ENCODE measurements at regions not wholly inside any gene's neighbourhood (a gene's known extent, or its start where the extent isn't known, plus 50 kb on each side); places are given as distances from the start of the nearest gene placed in this dataset.

- DNase-seq (ENCODE audit: low spot score): no peak
Measured at GRCh38 chr9:107137495-107138202, 145.4 kb upstream of the RAD23B start.

GRCh38 chr9:107138261-107138992 is 144.7 kb upstream of the RAD23B start:
- no peak for ATAC-seq
- no peak for DNase-seq (ENCODE audit: low spot score)
- no peak overlapping the region for H3K4me3 Mint-ChIP-seq
- no peaks in the 10 kb centered on the region for H3K9me3 Mint-ChIP-seq
- H3K27me3 Mint-ChIP-seq: peaks cover 28 to 29% of the 10 kb centered on the region in 2 donors
- no peak overlapping the region for H3K27ac Mint-ChIP-seq
- no peaks in the 10 kb centered on the region for H3K36me3 Mint-ChIP-seq
- no peaks in the 10 kb centered on the region for H3K4me1 Mint-ChIP-seq (ENCODE audit: low read depth in 2 of 2)

More at GRCh38 chr9:107137495-107138202, 145.4 kb upstream of the RAD23B start:
- no peaks in the 10 kb centered on the region for H3K4me1 Mint-ChIP-seq (ENCODE audit: low read depth in 2 of 2)
- no peak overlapping the region for H3K4me3 Mint-ChIP-seq
- H3K27me3 Mint-ChIP-seq: peaks cover 28% of the 10 kb centered on the region in 2 donors
- H3K36me3 Mint-ChIP-seq: no peaks in the 10 kb centered on the region
- no peak for ATAC-seq
- no peak overlapping the region for H3K27ac Mint-ChIP-seq
- H3K9me3 Mint-ChIP-seq: no peaks in the 10 kb centered on the region

DNA sequence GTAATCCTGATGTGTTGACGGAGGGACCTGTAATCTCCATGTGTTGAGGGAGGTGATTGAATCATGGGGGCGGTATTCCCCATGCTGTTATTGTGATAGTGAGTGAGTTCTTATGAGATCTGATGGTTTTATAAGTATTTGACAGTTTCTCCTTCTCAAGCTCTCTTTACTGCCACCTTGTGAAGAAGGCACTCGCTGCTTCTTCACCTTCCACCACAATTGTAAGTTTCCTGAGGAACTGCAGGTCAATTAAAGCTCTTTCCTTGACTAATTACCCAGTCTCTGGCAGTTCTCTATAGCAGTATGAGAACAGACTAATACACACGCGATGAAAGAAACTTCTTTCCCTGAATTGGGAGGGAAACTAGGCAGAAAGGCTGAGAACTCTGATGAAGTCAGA is 141.1 kb upstream of the RAD23B start:
- H3K27me3 Mint-ChIP-seq: peaks cover 38 to 52% of the 10 kb centered on the region in 2 donors
- H3K4me1 Mint-ChIP-seq (ENCODE audit: low read depth in 2 of 2): no peaks in the 10 kb centered on the region
- no peak for ATAC-seq
- H3K4me3 Mint-ChIP-seq: no peak overlapping the region
- DNase-seq (ENCODE audit: low spot score): no peak
- H3K36me3 Mint-ChIP-seq: no peaks in the 10 kb centered on the region
- no peak overlapping the region for H3K27ac Mint-ChIP-seq
- no peaks in the 10 kb centered on the region for H3K9me3 Mint-ChIP-seq

GRCh38 chr9:107142430-107142829 is 140.6 kb upstream of the RAD23B start:
- Mint-ChIP-seq H3K9me3 (no peaks in the 10 kb centered on the region), H3K4me3 (no peak overlapping the region), H3K4me1 (ENCODE audit: low read depth in 2 of 2) (no peaks in the 10 kb centered on the region), H3K36me3 (no peaks in the 10 kb centered on the region), H3K27me3 (peaks cover 38 to 52% of the 10 kb centered on the region in 2 donors), H3K27ac (no peak overlapping the region)
- no peak for ATAC-seq
- no peak for DNase-seq (ENCODE audit: low spot score)

DNA sequence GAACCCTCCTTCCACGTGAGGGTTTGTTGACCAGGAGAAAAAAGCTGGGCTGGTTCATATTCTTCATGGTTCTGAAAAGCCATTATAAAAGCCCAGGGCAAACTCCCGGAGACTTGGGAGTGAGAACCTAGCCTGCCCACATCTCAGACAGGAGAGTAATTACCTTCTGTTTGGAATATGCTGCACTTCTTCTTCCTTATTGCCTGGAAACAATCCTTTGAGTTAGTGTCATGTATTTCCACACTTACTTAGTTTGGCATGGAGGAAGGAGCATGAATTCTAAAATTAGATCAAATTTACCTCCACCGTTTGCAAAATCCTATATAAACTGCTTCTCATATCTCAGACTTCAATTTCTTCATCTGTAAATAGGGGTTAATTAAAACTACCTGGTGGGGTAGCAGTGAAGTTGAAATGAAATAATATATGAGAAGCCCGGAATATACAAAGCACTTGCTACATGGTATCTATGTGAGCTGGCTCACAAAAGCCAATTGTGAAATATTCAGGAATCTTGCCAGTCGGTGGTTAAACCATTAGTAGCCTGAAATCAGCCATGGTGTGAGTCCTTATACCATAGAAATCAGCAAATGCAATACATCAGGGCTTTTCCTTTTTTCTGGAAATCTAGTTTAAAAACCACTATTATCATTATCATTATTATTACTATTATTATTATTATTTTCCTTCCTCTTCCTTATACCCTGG is 140.0 kb upstream of the RAD23B start:
- Mint-ChIP-seq H3K27ac (no peak overlapping the region), H3K4me3 (no peak overlapping the region), H3K36me3 (no peaks in the 10 kb centered on the region), H3K27me3 (peaks cover 40 to 55% of the 10 kb centered on the region in 2 donors), H3K9me3 (no peaks in the 10 kb centered on the region), H3K4me1 (ENCODE audit: low read depth in 2 of 2) (no peaks in the 10 kb centered on the region)
- ATAC-seq (no peak), DNase-seq (ENCODE audit: low spot score) (no peak)

GRCh38 chr9:107144475-107144874 is 138.6 kb upstream of the RAD23B start:
- Mint-ChIP-seq H3K27ac (no peak overlapping the region), H3K36me3 (no peaks in the 10 kb centered on the region), H3K4me1 (ENCODE audit: low read depth in 2 of 2) (no peaks in the 10 kb centered on the region), H3K9me3 (no peaks in the 10 kb centered on the region), H3K4me3 (no peak overlapping the region), H3K27me3 (peaks cover 36 to 68% of the 10 kb centered on the region in 2 donors)
- ATAC-seq: no peak
- DNase-seq (ENCODE audit: low spot score): no peak

DNA sequence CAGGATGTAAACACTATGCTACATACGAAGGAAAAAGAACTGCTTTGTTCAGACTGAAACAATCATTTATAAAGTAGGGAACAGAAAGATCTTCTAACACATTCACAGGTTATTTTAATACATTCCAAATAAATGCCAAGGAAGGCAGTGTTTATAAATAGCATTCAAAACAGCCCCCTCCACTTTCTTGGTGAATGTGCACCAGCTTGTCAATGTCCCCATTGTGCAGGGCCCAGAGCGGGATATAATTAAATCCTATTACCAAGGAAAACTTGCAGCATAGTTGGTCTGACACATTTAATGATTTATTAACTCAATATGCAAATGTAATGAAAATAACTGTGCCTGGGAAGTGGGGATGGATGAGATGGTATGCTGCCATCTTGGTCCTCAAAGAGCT is 135.9 kb upstream of the RAD23B start:
- no peaks in the 10 kb centered on the region for H3K4me1 Mint-ChIP-seq (ENCODE audit: low read depth in 2 of 2)
- no peak overlapping the region for H3K27ac Mint-ChIP-seq
- ATAC-seq: no peak
- H3K27me3 Mint-ChIP-seq: peaks cover 31 to 61% of the 10 kb centered on the region in 2 donors
- no peak for DNase-seq (ENCODE audit: low spot score)
- H3K4me3 Mint-ChIP-seq: no peak overlapping the region
- no peaks in the 10 kb centered on the region for H3K36me3 Mint-ChIP-seq
- H3K9me3 Mint-ChIP-seq: no peaks in the 10 kb centered on the region

- no peak overlapping the region for H3K4me3 Mint-ChIP-seq
- H3K4me1 Mint-ChIP-seq (ENCODE audit: low read depth in 2 of 2): no peaks in the 10 kb centered on the region
- no peak for ATAC-seq
- no peaks in the 10 kb centered on the region for H3K9me3 Mint-ChIP-seq
- no peaks in the 10 kb centered on the region for H3K36me3 Mint-ChIP-seq
- no peak for DNase-seq (ENCODE audit: low spot score)
- H3K27me3 Mint-ChIP-seq: peaks cover 28 to 59% of the 10 kb centered on the region in 2 donors
- H3K27ac Mint-ChIP-seq: no peak overlapping the region
Measured at GRCh38 chr9:107148216-107148615, 134.9 kb upstream of the RAD23B start.

DNA sequence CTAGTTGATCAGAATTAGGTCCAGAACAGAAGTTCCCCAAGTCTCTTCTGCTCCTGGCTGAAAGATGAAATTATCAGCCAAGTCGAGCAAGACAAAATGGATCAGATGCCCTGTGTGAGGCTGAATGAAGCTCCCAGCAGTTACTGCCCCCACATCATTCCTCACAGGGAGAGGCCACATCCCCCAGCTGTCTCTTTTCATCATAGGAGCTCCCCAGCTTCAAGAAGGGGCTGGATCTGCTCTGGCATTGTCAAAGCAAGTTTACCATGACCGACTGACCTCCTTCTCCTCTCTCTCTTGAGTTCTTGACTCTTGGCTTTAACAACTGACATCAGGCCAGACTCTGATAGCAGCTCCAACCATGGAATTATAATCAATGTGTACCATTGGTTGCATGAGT is 133.3 kb upstream of the RAD23B start:
- H3K9me3 Mint-ChIP-seq: no peaks in the 10 kb centered on the region
- DNase-seq (ENCODE audit: low spot score): no peak
- no peaks in the 10 kb centered on the region for H3K36me3 Mint-ChIP-seq
- H3K27me3 Mint-ChIP-seq: peaks cover 25 to 47% of the 10 kb centered on the region in 2 donors
- no peak for ATAC-seq
- no peak overlapping the region for H3K4me3 Mint-ChIP-seq
- H3K4me1 Mint-ChIP-seq (ENCODE audit: low read depth in 2 of 2): no peaks in the 10 kb centered on the region
- H3K27ac Mint-ChIP-seq: no peak overlapping the region

GRCh38 chr9:107153336-107153735 is 129.7 kb upstream of the RAD23B start:
- Mint-ChIP-seq H3K4me3 (no peak overlapping the region), H3K9me3 (no peaks in the 10 kb centered on the region), H3K27me3 (peaks cover 28 to 46% of the 10 kb centered on the region in 2 donors), H3K36me3 (no peaks in the 10 kb centered on the region), H3K27ac (no peak overlapping the region), H3K4me1 (ENCODE audit: low read depth in 2 of 2) (no peaks in the 10 kb centered on the region)
- ATAC-seq (no peak), DNase-seq (ENCODE audit: low spot score) (no peak)

DNA sequence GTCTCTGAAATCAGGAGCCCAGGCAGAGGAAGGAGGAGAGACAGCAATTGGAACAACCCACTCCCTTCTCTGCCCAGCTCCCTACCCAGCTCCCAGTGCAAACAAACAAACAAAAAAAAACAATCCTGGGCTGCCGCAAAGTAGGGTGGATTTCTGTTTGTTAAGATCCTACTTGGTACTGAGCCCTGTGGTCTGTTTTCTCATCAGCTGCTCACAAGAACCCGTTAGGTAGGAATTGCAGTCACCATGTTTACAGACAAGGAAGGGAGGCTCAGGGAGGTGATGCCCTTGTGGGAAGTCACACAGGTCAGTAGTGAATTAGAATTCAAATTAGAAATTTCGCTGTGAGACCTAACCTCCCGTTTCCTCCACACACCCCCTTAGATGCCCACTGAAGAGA is 128.8 kb upstream of the RAD23B start:
- Mint-ChIP-seq H3K4me3 (no peak overlapping the region), H3K9me3 (no peaks in the 10 kb centered on the region), H3K27ac (no peak overlapping the region), H3K27me3 (peaks cover 26 to 36% of the 10 kb centered on the region in 2 donors), H3K36me3 (no peaks in the 10 kb centered on the region), H3K4me1 (ENCODE audit: low read depth in 2 of 2) (no peaks in the 10 kb centered on the region)
- ATAC-seq (no peak), DNase-seq (ENCODE audit: low spot score) (no peak)

DNA sequence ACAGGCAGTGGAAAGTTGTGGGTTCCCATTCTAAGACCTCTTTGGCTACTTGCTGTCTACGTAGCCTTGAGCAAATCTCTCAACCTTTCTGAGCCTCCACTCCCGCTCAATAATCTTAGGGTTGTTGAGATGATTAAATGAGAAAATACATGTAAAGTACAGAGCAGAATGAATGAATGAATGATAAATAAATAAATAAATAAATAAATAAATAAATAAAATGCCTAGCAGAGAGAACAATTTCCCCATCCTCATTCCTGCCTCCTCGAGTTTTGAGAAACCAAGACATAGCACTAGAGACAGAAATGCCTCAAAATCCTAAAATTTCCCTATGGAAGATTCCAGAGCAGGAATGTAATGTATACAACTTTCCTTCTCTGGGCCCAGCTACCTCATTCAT is 128.3 kb upstream of the RAD23B start:
- no peak for DNase-seq (ENCODE audit: low spot score)
- H3K27ac Mint-ChIP-seq: no peak overlapping the region
- no peak overlapping the region for H3K4me3 Mint-ChIP-seq
- peaks cover 25 to 32% of the 10 kb centered on the region in 2 donors for H3K27me3 Mint-ChIP-seq
- no peaks in the 10 kb centered on the region for H3K9me3 Mint-ChIP-seq
- H3K36me3 Mint-ChIP-seq: no peaks in the 10 kb centered on the region
- no peak for ATAC-seq
- no peaks in the 10 kb centered on the region for H3K4me1 Mint-ChIP-seq (ENCODE audit: low read depth in 2 of 2)

GRCh38 chr9:107155244-107155817 is 127.7 kb upstream of the RAD23B start:
- H3K27ac Mint-ChIP-seq: no peak overlapping the region
- ATAC-seq: no peak
- no peaks in the 10 kb centered on the region for H3K9me3 Mint-ChIP-seq
- no peak for DNase-seq (ENCODE audit: low spot score)
- H3K36me3 Mint-ChIP-seq: no peaks in the 10 kb centered on the region
- no peaks in the 10 kb centered on the region for H3K4me1 Mint-ChIP-seq (ENCODE audit: low read depth in 2 of 2)
- H3K27me3 Mint-ChIP-seq: peaks cover 19 to 26% of the 10 kb centered on the region in 2 donors
- H3K4me3 Mint-ChIP-seq: no peak overlapping the region

DNA sequence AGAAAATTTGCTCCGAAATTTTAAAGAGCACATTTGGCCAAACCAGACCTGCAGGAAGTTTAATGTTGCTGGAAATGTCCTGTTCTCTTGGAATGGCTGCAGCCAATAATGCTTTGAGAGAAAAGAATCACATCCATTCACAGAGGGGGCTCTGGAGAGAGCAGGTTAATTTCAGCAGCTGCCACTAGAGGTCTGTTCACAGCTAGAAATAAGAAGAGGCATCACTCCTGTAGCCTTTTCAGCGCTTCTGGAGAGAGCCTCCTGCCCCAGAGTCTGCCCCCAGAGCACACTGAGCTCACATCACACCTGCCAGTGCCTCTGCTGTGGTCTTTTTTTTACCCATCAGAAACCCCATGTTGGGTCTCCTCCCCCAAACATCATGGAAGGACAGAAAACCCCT is 124.8 kb upstream of the RAD23B start:
- no peak for ATAC-seq

More for the DNA sequence above, 124.8 kb upstream of the RAD23B start:
- Mint-ChIP-seq H3K9me3 (no peaks in the 10 kb centered on the region), H3K27ac (no peak overlapping the region), H3K4me3 (no peak overlapping the region), H3K4me1 (ENCODE audit: low read depth in 2 of 2) (no peaks in the 10 kb centered on the region), H3K27me3 (peaks cover 17 to 18% of the 10 kb centered on the region in 2 donors), H3K36me3 (no peaks in the 10 kb centered on the region)
- no peak for DNase-seq (ENCODE audit: low spot score)
